ENCODE measurements at regions not wholly inside any gene's neighbourhood (a gene's known extent, or its start where the extent isn't known, plus 50 kb on each side); places are given as distances from the start of the nearest gene placed in this dataset.

DNA sequence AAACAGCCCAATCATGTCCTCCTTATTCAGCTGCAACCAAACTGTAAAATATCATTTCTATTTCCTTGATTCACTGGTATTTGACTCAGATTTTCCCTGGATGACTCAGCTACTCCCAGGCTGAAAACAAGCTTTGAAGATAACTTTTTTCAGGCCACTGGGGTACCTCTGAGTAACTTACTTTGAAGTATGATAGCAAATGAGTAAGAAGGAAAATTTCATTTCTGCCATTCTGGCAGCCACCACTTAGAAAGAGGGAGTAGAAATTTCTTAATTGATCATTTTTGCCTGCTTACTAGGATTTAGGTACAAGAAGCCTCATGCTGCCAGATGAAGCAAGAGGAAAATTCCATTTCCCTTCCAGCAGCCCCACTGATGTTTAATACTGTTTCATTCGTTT lies 247.4 kb downstream of the PRELID2 start:
- Mint-ChIP-seq H3K36me3 (peaks cover 7% of the 10 kb centered on the region), H3K9me3 (peaks cover 23% of the 10 kb centered on the region), H3K4me1 (peaks cover 30% of the 10 kb centered on the region), H3K27ac (peak overlapping the region; percentile 41), H3K4me3 (no peak overlapping the region), H3K27me3 (ENCODE audit: low read depth) (no peaks in the 10 kb centered on the region)
- TF ChIP-seq, protein P1, sequence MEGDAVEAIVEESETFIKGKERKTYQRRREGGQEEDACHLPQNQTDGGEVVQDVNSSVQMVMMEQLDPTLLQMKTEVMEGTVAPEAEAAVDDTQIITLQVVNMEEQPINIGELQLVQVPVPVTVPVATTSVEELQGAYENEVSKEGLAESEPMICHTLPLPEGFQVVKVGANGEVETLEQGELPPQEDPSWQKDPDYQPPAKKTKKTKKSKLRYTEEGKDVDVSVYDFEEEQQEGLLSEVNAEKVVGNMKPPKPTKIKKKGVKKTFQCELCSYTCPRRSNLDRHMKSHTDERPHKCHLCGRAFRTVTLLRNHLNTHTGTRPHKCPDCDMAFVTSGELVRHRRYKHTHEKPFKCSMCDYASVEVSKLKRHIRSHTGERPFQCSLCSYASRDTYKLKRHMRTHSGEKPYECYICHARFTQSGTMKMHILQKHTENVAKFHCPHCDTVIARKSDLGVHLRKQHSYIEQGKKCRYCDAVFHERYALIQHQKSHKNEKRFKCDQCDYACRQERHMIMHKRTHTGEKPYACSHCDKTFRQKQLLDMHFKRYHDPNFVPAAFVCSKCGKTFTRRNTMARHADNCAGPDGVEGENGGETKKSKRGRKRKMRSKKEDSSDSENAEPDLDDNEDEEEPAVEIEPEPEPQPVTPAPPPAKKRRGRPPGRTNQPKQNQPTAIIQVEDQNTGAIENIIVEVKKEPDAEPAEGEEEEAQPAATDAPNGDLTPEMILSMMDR (IDR thresholded peaks at IDR 0.05; ENCODE audit: unreplicated experiment): no peak
- DNase-seq (ENCODE audit: low spot score in 2 of 2, unreplicated experiment in 2 of 2): no peak

DNA sequence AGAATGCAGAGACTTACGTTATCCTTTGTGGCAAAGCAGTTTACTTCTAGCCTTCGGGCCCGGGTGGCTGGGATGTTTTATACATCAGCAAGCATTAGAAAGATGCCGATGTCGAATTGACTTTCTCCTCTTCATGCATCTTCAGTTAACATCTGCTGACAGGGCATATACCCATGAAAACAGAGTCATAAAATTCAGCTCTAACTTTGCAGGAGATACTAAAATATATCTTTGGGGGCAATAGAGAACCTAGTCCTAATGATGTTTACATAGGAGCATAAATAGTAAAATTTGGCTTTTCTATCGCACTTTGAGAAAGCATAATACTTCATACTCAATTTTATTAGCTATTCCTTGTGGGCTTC lies 247.9 kb downstream of the PRELID2 start:
- Mint-ChIP-seq H3K27me3 (ENCODE audit: low read depth) (no peaks in the 10 kb centered on the region), H3K9me3 (peaks cover 27% of the 10 kb centered on the region), H3K36me3 (peaks cover 9% of the 10 kb centered on the region), H3K27ac (peak overlapping the region; percentile 41), H3K4me1 (peaks cover 30% of the 10 kb centered on the region), H3K4me3 (no peak overlapping the region)
- DNase-seq (ENCODE audit: low spot score in 2 of 2, unreplicated experiment in 2 of 2): no peak
- TF ChIP-seq, protein P1 (IDR thresholded peaks at IDR 0.05; ENCODE audit: unreplicated experiment): no peak

- Mint-ChIP-seq H3K27me3 (ENCODE audit: low read depth) (no peaks in the 10 kb centered on the region), H3K9me3 (peaks cover 31% of the 10 kb centered on the region), H3K4me3 (no peak overlapping the region), H3K36me3 (peaks cover 9% of the 10 kb centered on the region), H3K27ac (peak overlapping the region; percentile 52), H3K4me1 (peaks cover 30% of the 10 kb centered on the region)
- no peak for DNase-seq (ENCODE audit: low spot score in 2 of 2, unreplicated experiment in 2 of 2)
- TF ChIP-seq, protein P1 (IDR thresholded peaks at IDR 0.05; ENCODE audit: unreplicated experiment): no peak
Measured at GRCh38 chr5:145586661-145587307, 248.4 kb downstream of the PRELID2 start.

GRCh38 chr5:145585443-145586148 lies 249.5 kb downstream of the PRELID2 start:
- Mint-ChIP-seq H3K9me3 (peaks cover 31% of the 10 kb centered on the region), H3K36me3 (peaks cover 9% of the 10 kb centered on the region), H3K4me1 (peaks cover 30% of the 10 kb centered on the region), H3K27me3 (ENCODE audit: low read depth) (no peaks in the 10 kb centered on the region), H3K27ac (peak overlapping the region; percentile 89), H3K4me3 (no peak overlapping the region)
- DNase-seq (ENCODE audit: low spot score in 2 of 2, unreplicated experiment in 2 of 2): no peak
- TF ChIP-seq, protein P1 (IDR thresholded peaks at IDR 0.05; ENCODE audit: unreplicated experiment): no peak

DNA sequence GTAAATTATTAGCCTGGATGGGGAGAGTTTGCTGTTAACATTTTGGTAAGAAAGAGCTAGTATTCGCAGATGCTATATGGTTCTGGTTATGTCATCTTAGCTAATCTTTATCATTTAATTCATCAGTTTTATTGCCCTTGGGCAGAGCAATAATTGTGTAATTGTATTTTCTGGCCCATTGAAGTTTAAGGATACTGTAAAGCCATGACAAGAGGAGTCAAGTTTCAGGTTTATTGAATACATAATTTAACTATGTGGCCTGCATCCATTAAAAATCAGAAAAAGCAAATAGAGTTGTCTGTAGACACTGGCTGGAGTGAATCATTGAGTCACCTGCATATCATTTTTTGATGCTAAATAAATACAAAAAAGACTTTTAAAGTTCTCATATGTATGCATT lies 255.8 kb downstream of the PRELID2 start:
- H3K36me3 Mint-ChIP-seq: peaks cover 6% of the 10 kb centered on the region
- no peak for DNase-seq (ENCODE audit: low spot score in 2 of 2, unreplicated experiment in 2 of 2)
- H3K4me1 Mint-ChIP-seq: no peaks in the 10 kb centered on the region
- H3K27me3 Mint-ChIP-seq (ENCODE audit: low read depth): no peaks in the 10 kb centered on the region
- no peak overlapping the region for H3K4me3 Mint-ChIP-seq
- no peak overlapping the region for H3K27ac Mint-ChIP-seq
- TF ChIP-seq, protein P1 (IDR thresholded peaks at IDR 0.05; ENCODE audit: unreplicated experiment): no peak
- H3K9me3 Mint-ChIP-seq: peaks cover 44% of the 10 kb centered on the region

Measured in mesothelial cell of epicardium (in vitro differentiated cells).